SKM-1 (cell line): ENCODE measurements at regions not wholly inside any gene's neighbourhood (a gene's known extent, or its start where the extent isn't known, plus 50 kb on each side); places are given as distances from the start of the nearest gene placed in this dataset.
A peak's percentile ranks its signal among the peaks of the same experiment; 100 is the strongest.

Source experiments
- DNase-seq: peaks from one replicate; lab custom pipeline; 2025; ENCODE audit not compliant: unreplicated experiment; lab: John Stamatoyannopoulos, UW

DNA sequence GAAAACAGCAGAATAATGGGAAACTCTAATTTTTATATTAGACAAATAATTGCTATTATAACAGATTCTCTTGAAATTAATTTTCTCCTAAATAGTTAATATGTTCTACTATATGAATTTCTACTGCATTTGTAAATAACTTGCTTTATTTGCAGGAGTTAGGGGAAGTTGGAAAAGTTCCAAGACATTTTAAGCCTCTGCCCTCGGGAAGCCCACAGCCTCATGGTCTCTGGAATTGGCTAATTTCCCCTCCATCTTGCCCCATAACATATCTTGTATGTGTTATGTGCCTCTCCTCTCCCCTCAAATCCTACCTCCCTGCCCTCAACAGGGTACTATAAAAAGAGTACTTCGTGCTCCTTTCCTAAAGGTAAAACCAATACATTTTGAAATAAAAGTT is 271.4 kb upstream of the NR5A2 start:
- peak; percentile 69 for DNase-seq

DNA sequence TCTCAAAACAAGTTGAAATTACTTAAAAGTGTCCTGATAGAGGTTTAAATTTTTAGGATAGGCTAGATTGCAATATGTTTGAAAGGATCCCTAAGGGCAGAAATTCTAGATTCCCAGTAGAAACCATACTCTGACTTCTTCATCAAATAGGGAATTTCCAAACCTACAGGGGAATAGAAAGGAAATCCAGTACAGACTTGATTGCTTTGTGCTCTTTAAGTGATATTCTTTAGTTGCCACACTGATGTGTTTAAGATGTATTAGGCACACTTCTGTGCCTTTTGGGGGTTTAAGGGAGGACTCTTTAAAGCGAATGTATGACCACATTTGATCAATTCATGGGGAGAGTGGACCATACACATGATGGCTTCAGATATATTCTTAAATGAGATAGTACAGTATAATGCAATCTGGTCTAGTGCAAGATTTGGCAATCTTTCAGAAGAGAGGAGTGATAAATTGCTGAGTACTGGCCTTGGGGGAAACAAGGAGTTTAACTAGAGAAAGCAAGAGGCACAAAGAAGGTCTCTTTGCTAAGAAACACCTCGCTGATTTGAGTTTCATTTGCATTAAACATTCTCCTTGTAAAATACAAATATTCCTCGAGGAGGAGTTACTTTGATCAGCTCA is 268.8 kb upstream of the NR5A2 start:
- DNase-seq, result no peak

DNA sequence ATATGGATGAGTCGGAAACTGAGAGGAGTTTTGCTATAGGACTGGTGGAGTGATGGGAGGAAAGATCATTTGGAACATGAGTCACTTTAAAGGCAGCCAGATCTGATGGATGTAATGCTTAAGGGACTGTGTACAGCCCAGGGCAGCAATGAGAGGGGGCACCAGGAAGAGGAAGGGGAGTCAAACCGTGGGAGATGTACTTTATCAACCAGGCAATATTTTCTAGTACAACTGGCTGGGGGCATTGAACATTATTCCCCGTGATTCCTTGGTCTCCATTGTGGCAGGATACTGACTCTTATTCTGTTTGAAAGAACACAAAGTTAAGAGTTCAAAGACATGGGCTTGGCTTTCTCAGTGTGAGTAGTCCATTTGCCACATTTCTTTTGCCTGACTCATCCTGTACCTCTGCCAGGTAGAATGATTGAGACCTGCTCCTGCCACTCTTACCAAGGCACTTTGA is 268.2 kb upstream of the NR5A2 start:
- DNase-seq, result no peak

DNA sequence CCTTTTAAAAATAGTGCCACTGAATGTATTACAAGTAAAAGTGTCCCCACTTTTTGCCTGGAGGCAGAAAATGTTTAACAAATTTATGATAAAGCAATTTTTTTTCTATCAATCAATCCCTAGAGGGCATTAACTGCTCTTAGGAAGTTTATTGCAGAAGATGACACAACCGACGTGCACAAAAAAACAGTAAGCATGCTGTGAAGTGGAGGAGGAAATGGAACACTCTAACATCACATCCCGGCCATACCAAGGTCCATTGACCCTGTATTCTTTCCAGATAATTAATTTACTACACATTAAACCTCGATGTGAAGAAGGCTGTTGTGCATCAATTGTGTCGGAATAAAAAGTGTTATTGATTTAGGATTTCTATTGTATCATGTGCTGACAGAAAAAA is 264.9 kb upstream of the NR5A2 start:
- DNase-seq, result no peak

DNA sequence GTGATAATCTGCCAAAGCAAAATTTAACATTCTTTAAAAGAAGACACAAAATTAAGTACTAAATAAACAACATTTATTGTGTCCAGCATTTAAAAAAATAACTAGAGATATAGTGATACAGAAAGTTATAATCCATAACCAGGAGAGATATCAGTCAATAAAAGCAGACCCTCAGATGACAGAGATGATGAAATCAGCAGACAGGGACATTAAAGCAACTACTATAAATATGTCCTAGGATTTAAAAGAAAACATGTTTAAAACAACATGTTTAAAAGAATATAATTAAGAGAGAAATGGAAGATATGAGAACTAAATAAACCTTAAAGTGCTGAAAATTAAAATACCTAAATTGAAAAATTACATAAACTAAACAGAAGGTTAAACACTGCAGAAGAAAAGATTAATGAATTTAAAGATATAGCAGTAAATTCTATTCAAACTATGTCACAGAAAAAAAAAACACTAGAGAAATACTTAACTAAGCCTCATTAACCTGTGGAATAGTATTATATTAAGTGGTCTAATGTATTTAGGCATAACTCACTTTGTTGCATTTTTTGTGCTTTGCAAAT is 261.2 kb upstream of the NR5A2 start:
- no peak for DNase-seq

DNA sequence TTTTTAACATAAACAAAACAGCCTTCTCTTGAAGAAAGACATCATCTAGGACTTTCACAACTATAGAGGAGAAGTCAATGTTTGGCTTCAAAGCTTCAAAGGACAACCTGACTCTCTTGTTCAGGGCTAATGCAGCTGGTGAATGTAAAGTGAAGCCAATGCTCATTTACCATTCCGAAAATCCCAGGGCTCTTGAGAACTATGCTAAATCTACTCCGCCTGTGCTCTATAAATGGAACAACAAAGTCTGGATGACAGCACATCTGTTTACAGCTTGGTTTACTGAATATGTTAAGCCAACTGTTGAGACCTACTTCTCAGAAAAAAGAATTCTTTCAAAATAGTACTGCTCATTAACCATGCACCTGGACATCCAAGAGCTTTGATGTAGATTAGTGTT is 259.8 kb upstream of the NR5A2 start:
- DNase-seq, result no peak

DNA sequence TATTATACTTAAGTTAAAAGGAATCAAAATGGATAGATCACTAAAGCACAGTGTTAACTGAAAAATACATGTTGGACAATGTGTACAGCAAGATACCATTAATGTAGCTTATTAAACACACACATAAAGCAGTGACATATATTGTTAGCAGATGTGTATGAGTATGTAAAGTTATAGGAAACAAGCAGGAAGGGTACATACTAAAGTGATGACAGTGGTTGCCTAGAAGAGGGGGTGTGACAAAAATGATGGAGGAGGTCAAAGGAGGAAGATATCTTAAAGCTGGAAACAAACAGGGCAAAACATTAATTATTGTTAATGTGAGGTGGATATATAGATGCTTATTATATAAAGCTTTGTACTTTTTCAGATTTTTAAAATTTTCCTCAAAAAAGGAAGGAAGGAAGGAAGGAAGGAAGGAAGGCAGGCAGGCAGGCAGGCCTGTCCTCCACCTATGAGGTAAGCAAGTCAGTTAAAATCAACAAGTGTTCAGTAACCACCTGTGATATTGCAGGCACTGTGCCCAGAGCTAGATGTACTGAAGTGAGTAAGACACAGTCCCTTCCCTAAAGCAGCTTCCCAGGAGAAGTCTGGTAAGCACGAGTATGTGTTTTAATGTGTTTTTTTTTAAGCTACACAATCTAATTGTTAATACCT is 252.9 kb upstream of the NR5A2 start:
- DNase-seq, result no peak

DNA sequence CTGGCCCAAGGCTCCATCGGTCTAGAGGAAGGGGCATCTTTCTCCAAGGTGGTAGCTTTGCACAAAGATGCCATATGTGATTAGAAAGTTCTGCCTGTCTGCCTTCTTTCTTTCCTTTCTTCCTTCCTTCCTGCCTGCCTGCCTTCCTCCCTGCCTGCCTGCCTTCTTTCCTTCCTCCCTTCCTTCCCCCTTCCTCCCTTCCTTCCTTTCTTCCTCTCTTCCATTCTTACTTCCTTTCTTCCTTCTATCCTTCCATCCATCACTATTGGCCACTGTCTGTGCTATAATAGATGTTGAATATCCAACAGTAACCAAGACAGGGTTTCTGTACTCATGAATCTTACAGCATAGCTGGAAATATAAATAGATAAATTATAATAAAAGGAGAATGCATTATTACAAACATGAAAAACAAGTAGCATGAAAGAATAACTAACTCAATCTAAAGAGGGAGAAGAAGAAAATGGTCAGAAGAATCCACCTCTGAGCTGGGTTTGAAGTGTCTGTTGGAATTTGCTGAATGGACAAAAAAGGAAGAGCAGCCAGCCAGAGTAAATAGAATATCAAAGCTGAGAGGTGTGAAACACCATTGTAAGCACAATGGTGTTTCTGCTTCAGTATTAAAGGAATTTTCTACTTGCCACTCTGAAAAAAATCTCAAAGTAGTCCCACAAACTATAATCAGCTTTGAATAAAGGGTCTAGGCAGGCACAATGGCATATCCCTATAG is 250.6 kb upstream of the NR5A2 start:
- DNase-seq, result no peak

DNA sequence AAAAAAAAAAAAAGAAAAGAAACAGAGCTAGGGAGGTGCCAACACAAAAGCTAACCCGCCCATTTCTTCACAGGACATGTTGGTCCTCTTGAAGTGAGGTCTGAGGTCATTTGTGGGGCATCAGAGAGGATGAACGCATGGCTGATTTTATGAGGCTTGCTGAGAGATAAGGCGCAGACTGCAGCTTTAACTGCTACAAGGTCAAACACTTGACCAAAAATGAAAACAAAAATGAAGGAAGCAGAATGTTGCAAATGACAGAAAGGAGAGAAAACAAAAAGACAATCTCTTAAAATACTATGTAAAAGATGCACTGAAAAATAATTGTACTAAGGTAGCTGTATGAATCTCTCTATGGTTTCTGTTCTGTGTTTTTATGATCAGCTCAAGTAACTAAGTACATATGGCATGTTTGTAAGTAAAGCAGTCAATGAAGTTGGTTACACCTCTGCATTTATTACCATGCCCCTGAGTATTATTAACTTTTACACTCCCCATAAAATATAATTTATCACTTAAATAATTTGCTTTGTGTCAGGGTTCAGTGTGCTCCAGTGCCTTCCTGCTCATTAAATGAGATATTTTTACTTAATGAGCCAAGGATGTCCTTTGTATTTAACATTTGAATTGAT is 249.1 kb upstream of the NR5A2 start:
- DNase-seq, result no peak

DNA sequence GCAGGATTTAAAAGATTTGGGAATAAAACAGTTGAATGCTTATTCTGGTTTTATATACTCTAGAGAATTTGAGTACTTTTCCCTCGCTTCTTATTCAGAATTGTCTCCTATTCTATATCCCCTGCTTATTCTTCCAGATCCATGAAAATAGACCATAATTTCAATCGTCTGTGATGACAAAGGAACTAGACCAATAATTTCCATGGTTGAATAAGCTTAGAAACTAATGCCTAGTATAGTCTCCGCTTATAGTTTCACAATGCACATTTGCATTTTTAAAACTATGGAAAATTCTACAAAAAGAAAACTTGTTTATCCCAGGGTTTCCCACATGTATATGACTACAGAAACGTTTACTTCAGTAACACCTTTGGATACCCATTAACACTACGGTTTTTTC is 247.4 kb upstream of the NR5A2 start:
- DNase-seq, result no peak

DNA sequence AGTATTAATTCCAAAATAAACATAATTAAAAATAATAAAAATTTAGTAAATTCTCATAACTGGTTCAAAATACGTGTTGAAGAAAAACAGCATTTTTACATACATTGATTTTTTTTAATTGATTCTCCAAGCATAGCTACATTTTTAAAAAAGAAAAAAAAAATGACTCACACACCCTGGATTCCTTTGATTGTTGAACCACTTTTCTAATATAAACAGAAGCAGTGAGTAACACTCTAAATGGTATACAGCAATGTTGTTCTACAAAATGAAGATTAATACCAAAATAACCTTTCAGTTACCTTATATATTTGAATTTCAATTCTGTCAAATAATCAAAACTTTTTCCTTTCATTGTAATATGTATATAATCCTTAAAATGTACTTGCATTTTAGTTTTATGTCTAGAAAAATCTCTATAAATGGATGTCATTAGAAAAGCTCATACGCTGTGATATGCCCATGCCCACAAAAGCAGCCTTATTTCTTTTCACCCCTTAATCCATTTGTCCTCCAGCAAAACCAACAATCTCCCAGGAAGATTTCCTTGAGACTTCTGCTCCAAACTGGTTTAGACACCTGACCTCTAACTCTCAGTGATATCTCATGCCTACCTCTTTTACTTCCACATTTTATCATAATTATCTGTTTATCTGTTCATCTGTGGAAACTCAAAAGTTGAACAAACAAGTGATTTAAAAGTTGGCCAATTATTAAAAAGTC is 246.4 kb upstream of the NR5A2 start:
- no peak for DNase-seq

DNA sequence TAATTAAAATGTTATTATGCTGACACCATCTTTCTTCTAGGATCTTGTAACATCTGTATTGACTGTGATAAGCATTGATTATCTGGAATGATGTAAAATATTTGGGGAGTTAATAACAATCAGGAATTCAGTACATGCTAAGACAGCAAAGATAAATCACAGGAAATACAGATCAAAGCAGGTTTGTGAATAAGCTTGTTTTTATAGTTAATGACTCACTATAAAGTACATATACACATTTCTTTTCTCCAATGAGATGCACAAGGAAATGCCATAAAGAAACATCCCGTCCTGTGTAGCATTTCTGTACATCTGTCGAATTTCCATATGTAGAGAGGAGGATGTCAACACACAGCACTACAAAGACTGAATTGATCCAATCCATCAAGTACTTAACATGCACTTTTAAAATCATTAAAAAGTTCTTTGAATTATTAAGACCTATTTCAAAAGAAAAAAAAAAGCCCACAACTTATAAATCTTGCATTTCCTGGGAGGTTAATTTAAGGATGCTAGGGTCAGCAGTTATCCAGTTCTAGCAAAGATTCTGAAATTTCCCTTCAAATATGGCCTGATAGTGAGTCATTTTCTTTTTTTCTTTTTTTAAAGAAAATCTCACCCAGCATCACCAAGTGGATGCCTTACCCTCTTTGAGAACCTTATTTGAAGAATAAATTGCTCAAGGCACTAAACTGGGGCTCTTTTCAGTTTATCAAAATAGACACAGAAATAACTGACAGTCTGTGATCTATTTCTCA is 243.2 kb upstream of the NR5A2 start:
- DNase-seq, result no peak

DNA sequence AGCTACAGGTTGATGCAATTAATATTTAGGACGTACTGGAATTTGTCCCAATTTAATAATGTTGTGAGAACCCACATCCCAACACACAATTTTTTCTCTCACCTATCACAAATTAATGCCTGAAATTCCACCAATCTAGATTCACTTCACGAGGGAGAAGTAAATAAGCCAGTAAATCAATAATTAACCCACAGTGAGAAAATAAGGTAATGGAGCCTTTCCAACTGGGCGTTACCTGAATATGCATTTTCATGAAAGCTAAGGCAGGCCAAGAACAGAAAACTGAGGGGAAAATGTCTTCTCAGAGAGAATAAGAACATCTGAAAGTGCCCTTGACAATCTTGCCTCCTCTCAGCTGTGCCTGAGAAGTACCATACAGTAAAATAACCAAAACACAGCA is 240.8 kb upstream of the NR5A2 start:
- no peak for DNase-seq

DNA sequence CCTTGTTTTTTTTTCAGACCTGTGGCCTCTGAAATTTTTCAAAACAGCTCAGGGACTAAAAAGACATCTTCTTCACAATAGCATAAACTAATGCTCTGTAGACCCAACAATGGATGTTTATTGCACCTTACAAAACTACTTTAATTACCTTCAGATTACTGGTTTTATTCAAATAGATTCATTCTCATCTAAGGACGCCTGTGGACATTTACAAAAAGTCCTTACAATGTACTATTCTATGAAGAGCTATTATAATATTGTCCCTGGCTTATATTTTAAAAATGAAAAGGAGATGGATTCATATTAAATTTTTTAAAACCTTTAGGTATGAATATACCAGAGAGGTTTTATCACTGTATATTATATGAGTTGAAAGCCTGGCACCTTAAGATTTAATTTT is 238.4 kb upstream of the NR5A2 start:
- no peak for DNase-seq

DNA sequence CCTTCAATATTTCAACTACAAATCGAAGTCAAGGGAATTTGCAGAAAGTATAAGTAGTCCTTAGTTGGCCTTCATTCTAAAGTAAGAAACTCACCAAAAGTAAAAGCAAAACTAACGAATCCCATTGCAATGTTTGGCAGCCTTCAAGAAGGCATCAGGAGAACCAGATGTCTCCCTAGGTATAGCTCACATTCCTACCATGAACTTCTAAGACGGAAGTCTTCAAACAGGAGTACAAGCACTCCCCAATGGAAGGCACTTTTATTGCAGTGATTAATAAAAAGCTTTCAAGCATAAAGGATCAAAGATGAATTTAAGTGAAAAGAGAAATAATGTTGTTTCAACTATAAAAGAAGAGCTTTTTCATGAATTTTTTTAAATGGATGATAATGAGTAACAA is 236.0 kb upstream of the NR5A2 start:
- no peak for DNase-seq

DNA sequence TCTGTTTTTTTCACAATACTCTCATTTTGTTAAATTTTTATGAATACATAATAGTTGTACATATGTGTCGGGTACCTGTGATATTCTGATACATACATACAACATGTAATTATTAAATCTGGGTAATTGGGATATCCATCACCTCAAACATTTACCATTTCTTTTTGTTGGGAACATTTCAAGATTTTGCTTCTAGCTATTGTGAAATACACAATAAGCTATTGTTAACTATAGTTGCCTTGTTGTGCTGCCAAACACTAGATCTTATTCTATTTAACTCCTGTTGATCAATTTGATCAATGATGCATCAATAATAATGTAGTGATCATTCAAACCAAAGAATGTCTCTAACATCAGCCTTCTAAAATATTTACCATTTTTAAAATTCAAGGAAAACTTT is 234.6 kb upstream of the NR5A2 start:
- DNase-seq, result no peak

DNA sequence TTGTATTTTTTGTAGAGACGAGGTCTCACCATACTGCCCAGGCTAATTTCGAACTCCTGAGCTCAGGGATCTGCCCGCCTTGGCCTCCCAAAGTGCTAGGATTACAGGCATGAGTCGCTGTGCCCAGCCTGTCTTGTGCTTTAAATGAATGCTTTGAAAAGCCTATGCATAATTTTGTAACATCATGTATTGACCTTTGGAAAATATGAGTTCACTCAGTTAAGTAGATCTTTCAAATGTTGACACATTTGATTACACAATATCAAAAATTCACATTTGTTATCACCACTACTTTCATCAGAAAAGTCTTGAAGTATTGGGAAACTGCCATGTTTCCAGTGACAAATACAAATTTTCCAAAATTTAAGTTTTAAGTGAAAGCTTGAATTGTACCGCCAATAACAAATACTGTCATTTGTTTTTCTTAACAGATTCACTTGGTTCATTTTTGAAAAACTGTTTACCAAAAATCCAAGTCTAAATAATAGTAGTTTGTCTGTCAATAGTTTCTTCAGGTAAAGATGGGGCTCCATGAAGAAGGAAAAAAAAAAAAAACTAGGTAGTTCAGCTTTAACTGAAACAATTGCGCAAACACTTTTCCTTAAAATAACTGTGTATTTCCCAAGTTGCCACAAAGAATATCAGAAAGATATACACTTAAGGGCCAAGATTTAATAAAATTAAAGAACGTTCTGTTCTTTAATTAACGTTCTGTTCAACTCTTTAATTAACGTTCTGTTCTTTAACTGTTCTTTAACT is 233.2 kb upstream of the NR5A2 start:
- DNase-seq, result no peak

DNA sequence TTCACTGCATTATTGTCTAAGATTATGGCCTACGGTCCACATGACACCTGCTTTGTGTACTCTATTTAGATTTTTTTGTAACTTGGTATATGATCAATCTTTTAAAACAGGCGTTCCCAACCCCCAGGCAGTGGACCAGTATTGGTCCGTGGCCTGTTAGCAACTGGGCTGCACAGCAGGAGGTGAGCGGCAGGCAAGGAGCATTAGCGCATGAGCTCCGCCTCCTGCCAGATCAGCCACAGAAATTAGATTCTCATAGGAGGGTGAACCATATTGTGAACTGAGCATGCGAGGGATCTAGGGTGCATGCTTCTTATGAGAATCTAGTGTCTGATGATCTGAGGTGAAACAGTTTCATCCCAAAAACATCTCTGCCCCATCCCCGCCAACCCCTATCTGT is 228.4 kb upstream of the NR5A2 start:
- no peak for DNase-seq

DNA sequence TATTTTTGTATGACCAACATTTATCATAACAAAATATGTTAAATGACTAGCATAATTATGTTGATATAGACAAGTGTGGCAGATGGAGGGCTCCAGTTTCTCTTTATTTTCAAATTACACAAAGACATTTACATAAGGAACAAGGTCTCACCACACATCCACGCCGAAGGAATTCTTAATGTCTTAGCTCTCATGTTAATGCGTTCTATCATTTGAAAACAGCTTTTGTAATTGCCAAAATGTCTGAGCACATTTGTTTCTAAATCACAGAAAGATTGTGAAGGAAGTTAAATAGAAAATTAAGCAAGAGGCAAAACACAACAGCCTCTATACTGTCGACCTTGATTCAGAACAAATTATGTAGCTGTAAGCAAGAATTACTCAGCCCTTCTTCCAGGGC is 223.0 kb upstream of the NR5A2 start:
- DNase-seq, result no peak
